Fibroblast of pulmonary artery (primary cell): ENCODE measurements at regions not wholly inside any gene's neighbourhood (a gene's known extent, or its start where the extent isn't known, plus 50 kb on each side); places are given as distances from the start of the nearest gene placed in this dataset.

Source experiments
- DNase-seq: peaks from one replicate; pipeline ENCODE4 v3.0.0-alpha.2; 2010; ENCODE audit warnings: low read depth
- H3K4me3 ChIP-seq: replicated peaks from 2 replicates; pipeline ENCODE4 v1.5.1; 2011; ENCODE audit warnings: low read depth, mild to moderate bottlenecking, control low read depth, low read length, moderate library complexity
- CTCF ChIP-seq: IDR thresholded peaks from 2 replicates; pipeline ENCODE4 v1.5.1; 2011; ENCODE audit warnings: mild to moderate bottlenecking, control low read depth, low read length, inconsistent platforms; ENCODE audit errors: missing control alignments

- H3K4me3 ChIP-seq = no peak overlapping the region
- TF ChIP-seq CTCF = no peak
- DNase-seq = no peak
Observed at GRCh38 chr4:61024610-61025009, 175.5 kb upstream of the ADGRL3 start.

- no peak overlapping the region for H3K4me3 ChIP-seq
- TF ChIP-seq CTCF = no peak
- no peak for DNase-seq
Observed at GRCh38 chr4:61027939-61028338, 172.2 kb upstream of the ADGRL3 start.

- H3K4me3 ChIP-seq = no peak overlapping the region
- TF ChIP-seq CTCF = no peak
- no peak for DNase-seq
Observed at GRCh38 chr4:61036071-61036684, 163.9 kb upstream of the ADGRL3 start.

GRCh38 chr4:61041527-61041926 lies 158.6 kb upstream of the ADGRL3 start:
- DNase-seq = no peak
- TF ChIP-seq CTCF = no peak
- no peak overlapping the region for H3K4me3 ChIP-seq

GRCh38 chr4:61044837-61045236 lies 155.3 kb upstream of the ADGRL3 start:
- no peak overlapping the region for H3K4me3 ChIP-seq
- no peak for TF ChIP-seq CTCF
- DNase-seq = no peak

GRCh38 chr4:61049018-61049417 lies 151.1 kb upstream of the ADGRL3 start:
- no peak for TF ChIP-seq CTCF
- no peak for DNase-seq
- no peak overlapping the region for H3K4me3 ChIP-seq

- DNase-seq = no peak
- H3K4me3 ChIP-seq = no peak overlapping the region
- TF ChIP-seq CTCF = no peak
Observed at GRCh38 chr4:61067381-61067780, 132.7 kb upstream of the ADGRL3 start.
